ENCODE measurements at regions not wholly inside any gene's neighbourhood (a gene's known extent, or its start where the extent isn't known, plus 50 kb on each side); places are given as distances from the start of the nearest gene placed in this dataset.
"Not testable (repeated sequence)": the region's sequence is repeated elsewhere in the genome, so short reads cannot be mapped to it uniquely, and the experiment has no call there.

DNA sequence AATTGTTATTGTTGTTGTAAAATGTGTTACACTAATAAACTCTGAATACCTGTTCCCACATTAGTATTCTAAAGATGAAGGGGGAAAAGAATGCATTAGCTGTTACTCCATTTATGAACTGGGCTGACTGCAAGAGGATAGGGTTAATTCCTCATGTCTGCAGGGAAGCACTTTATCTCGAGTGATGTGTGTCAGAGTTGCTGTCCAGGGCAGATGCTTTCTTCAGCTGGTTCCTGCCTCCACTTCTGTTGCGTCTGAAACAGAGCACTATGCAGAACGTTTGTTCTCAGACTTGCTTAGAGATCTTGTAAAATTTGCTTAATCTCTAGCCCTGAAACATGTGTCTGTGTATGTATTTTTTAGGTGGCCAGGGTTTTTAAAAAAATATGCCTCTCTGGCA, 318.8 kb downstream of the SPRY2 start:
- DNase-seq: no peak

DNA sequence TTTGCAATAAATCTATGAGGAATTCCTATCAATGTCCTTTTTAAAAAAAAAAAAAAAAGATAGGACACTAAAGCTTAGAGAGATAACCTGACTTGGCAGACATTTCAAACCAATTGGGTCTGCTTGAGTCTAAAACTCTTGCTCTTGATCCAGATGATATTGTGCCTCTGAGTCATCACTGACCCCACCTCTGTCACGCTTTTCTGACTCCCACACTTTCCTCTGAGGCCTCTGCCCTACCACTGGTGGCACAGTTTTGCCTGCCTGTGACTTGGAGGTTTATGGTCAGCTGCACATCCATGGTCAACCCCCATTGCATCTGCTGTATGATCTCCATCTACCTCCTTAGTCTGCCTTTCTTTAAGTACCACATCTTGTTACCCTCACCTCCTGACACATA, 328.7 kb downstream of the SPRY2 start:
- no peak for DNase-seq

DNA sequence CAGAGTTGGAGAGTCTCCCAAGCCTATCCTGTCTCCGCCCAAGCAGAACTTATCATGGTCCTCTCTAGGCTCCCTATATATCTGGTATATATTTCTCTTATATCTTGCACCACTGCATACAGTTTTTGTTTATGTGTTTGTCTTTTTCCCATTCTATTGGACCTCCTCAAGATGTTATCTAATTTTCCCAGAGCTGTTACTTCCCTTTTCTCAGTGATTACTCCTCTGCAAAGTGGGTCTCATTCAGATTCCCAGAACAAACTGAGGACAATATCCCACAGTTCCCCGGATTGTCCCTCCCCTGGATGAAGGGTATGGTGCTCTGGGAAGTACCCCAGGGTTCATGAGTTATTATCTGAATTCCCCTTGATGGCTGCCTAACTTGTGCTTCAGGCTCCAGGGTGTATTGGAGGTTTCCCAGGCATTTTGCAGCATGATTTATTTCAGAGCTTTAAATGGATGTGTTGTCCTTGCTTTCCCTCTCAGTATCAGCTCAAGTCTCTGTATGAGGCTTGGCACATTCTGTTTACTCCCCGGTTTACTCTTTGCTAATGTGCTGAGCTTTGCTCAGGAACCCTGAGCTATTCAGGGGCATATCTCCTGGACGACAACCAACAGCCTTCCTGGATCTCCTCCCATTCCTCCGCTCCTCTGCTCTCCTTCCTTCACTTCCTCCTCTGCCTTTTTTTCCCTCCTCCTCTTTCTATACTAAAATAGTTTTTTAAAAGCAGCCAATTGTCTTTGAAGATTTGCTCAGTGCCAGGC, 329.3 kb downstream of the SPRY2 start:
- DNase-seq: no peak

DNA sequence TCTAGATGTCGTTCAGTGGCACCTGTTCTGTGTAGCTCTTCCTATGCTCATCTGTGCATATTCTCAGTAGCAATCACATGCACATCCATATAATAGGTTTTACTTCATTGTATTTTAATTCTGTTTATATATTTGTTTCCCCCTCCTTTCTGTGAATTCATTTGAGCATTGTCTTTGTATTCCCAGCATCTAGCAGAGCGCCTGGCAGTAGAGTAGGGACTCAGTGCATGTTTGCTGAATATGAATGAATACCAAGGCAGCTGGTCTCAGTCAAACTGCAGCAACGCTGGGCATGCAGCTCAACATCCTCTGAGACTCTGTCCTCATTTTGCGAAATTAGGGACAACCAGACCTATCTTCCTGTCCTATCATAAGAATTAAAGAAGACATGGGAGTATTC, 330.1 kb downstream of the SPRY2 start:
- DNase-seq: no peak

DNA sequence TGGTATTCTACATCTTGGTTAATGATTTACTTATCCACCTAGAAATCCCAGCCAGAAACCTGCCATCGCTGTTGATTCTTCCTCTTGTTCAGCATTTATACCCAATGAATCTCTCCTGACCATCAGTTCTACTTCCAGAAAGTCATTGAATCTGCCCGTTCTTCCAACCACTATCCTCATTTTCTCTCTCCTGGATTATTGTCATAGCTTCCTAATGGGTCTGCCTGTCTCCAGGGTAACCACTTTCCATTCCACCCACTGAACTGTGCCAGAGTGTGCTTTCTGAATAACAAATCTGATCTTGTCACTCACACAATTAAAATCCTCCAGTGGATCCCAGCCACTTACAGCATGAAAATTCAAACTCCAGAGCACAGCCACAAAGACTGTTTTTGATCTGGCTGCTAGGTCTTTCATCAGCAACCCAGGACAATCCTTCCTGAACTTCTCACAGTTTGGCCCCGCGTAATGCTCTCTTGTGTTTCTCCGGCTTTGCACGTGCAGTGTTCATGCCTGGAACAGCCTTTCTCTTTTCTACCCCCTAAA, 330.6 kb downstream of the SPRY2 start:
- no peak for DNase-seq

DNA sequence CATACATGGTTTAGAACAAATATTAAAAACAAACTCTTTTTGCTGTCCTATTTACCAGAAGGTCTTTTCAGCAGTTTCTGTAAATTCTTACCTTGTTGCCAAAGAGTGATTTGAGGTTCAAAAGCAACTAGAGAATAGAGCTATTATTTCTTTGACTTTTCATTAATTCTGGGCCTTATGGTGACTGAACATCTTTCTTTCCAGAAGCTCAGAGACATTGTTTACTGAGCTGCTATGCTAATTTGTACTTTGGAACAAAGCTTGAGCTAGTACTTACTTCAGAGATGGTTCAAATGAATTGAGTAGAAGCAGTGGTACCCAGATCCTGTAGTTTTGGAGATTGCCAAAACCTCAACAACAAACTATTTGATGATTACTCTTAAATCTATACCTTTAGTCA, 331.2 kb downstream of the SPRY2 start:
- DNase-seq: no peak

DNA sequence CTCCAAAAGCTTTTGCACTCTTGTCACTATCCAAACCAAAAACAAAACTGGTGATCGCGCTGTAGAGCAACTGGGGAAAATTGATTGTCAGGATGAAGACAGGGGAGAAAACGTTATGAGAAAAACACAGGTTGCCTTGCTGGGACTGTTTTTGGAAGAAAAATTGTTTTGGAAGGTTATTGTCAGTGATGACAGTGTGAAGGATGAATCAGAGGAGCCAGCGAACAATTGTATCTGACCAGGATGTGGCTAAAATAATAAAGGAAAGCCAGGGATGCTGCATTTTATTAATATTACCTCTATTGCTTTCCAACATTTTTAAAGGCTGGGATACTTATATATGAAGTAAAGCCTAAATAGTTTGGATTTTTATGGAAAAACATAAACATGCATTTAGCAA, 334.0 kb downstream of the SPRY2 start:
- DNase-seq: no peak

DNA sequence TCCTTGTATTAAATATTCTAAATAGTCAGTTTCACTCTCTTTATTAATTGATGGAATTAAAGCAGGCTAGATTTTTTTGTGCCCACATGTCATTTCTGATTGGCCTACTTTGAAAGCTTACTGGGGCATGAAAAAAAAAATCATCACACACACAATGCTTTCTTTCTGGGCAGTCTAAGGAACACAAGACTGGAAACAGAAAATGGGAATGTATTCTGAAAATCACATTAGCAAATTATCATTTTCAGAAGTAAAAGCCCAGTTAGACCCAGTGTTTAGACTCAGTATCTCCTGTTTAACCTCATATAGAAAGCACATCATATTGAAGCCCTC, 339.4 kb downstream of the SPRY2 start:
- DNase-seq: no peak

DNA sequence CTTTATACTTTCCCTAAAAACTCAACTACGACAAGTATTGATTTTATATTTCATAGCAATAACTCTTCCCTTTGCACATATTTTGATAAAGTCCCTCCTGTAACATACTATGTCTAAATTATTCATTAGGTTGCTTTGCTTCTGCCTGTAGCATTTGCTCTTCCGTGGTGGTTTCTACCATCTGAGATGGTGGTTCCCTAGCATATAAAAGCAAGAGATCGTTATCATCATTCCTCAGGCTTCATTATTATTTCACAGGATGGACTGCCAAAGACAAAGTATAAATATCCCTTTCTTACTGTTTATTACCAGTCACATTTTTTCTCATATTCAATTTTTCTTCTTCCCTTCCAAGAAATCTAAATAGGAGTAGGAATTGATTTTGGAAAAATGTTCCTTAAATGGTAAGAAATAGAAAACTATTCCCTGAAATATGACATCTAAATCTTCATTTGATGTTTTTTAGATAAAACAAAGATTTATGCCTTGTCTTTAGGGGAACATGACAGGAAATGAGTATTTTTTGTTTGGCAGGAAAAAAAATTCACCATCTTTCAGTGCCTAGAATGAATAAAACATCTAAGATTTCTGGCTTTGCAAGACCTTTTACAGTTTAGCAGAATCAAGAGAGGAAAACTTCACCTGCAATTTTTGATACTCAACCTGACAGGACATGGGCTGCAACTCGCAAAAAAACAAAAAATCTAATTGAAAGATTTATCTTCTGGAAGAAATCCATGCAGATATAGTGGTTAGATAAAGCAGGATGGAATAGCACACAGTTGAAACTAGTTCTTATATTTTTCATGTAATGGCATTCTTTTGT, 340.0 kb downstream of the SPRY2 start:
- no peak for DNase-seq

DNA sequence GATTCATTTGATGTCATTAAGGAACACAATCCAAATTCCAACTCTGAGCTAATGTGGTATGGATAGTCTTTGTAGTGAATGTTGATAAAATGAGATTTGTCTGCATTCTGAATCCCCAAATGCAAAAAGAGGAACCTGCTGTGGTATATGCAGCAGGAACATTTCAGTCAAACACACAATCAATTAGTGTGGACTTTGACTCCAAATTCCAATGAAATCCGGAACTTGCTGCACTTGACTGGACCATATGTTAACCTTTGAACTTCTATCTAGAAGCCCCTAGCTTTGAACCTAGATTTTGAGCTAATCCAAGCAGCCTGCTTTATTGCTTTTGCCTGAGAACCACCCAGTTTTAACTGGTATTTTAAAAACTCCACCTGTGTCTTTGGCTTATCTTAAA, 341.3 kb downstream of the SPRY2 start:
- DNase-seq: no peak

DNA sequence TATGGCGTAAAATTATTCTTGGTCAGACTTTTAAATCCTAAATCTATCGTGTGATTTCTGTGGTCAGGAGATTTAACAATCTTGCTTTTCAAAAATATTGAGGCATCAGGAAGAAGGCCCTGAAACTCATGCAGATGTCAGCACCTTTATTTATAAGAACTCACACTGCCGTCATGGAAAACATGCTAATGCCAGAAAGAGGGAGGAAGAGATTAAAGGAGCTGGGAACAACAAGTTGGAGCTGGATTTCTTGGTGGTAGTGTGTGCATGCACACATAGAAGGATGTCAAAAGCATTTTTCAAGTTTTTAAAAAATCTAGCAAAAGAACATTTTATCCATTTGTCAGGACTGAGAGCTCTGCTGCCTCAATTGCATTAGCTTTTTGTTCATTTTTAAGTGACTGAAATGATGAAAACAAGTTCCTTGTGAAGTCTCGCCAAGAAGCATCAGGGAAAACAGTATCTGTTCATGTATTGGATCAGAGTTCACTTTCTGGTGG, 342.5 kb downstream of the SPRY2 start:
- no peak for DNase-seq

DNA sequence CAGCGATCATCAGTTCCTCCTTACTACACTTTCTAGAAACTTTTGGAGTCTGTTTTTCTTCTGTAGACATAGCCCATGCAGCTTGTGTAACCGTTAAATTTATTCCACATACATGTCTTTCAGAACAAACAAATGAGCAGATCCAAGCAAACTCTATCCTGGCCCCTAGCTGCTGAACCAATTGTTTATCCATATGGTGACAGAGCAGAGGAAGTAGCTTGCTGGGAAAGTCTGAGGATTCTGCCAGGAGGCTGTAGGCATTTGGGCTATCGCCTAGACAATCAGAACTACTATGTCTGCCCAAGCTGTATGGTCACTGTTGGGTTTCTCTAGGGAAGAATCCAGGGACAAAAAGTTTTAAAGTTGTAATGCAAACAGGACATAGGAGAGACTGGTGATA, 343.7 kb downstream of the SPRY2 start:
- DNase-seq: no peak

DNA sequence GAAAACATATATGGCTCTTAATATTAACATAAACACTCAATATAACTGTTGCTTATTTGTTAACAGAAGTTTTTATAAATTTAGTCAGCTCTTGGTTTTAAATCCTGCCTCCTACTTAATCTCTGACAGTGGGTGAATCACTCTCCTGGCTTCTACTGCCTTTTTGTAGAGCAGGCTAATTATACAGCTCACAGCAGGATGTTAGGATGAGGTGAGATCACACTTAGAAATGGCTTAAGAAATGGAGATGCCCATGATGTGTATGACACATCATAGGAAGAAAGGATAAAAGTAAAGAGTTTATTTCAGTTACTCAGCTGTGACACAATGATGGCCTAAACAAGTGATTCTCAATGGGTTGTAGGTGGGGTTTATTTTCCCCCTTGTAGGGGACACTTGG, 345.6 kb downstream of the SPRY2 start:
- no peak for DNase-seq

DNA sequence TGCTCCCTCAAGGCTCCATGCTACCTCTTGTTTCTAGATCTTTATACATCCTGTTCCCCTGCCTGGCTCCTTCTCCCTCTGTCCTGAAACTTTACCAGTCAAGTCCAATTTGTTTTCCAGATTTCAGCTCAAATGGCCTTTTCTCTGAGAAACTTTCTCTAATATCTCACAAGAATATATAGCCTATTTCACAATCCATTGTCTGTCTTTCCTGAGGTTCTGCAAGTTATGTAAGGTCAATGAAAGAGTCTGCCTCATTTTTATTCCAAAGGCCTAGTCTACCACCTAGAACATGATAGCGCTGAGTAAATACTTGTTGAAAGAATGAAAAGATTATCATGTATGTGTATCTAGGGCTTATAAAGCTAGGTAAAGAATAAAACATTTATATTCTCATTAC, 348.8 kb downstream of the SPRY2 start:
- no peak for DNase-seq

DNA sequence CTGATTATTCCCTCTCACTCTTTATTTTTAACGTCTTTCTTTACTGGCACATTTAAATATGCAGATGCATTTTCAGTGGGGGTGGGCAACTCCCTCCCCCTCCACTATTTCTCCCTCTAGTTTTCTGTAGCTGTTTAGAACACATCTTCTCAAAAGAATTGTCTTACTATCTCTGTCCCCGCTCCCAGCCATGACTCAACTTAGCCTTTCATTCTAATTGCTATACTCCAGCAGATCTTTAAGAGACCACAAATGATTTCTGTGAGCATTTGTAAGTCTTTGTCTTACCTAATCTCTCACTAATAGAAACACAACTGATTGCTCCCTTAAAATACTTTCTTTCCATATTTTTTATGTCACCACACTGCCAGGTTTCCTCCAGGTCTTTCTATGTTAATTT, 350.9 kb downstream of the SPRY2 start:
- DNase-seq: no peak

DNA sequence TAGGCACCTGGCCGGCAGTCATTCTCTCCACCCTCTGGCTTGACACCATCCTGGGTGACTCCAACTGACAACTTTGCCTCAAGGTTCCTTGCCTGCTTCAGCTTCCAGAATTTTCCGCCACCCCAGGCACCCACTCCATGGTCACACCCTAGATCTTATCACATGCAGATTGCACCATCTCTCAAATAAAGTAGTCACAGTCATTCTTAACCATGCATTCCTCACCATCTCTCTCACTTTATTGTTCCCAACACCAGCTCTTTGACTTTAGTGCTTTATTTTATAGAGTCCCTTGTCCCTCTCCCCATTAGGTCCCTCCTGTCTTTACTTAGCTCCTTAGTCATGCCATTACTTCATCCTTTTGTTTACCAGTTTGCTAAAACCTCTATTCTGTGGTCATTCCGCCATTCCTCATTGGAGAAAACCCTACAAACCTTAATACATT, 351.7 kb downstream of the SPRY2 start:
- DNase-seq: no peak

DNA sequence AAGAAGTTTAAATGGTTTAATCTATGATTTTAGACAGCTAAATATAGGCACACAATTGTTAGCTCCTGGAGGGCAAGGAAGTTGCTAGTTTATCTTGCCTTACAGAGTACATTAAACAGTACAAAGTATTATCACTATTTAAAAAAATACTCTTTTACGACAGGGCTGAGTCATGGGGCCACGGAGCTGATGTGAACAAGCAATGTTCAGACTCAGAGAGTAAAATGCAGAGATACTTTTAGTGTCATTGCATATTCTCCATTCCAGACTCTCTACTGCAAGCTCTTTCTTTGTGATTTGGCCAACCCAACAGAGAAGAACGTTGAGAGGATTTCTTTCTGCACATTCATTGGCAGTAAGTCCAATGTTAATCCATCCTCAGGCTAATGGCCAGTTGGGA, 352.4 kb downstream of the SPRY2 start:
- no peak for DNase-seq

DNA sequence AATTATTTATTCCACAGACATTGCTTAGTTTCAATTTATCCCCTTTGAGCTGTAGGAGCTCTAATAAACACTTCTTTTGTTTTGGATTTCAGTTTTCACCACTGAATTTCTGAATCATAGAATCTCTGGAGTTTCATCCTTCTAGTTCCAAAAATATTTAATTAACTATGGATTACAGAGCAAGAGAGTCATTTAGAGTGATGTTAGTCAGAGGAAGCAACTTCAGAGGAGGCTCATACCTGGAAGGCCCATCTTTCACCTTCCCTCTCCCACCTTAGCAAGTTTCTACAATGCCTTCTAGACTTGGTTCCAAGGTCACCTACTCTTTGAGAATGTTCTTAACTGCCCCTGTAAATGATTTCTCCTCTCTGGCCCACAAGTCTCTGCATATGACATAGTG, 353.2 kb downstream of the SPRY2 start:
- no peak for DNase-seq

DNA sequence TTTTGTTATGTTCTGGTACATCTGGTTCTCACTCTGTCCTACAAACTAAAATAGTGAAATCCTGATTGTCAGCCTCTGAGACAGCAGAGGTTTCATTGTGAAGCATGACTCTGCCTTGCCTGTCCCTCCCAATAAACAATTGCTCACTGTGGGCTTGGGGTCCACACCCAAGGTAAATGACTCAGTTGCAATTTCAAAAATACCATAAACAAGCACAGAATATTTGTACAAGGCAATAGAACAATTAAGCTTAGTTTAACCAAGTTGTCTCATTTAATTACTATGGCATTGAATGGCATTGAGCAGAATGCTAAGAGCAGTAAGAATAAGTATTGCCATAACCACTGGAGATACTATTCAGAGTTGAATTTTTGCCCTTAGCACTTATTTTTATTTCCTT, 353.6 kb downstream of the SPRY2 start:
- DNase-seq: no peak

DNA sequence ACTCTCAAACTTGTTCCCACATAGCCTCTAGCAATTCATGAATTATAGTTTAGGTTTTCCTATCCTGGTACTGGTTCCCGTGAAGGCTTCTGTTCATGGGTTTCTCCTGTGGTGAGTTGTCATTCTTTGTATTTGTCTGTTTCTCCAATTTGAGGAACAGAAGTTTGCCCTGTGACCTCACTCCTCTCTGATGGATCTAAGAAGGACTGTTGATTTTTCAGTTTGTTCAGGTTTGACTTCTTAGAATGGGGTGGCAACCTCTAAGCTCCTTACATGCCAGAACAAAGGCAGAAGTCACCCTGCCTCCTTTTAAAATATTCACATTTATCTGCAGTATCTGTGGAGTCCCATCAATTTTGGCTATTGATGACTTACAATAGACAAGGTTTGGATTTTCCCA, 354.0 kb downstream of the SPRY2 start:
- DNase-seq: no peak

DNA sequence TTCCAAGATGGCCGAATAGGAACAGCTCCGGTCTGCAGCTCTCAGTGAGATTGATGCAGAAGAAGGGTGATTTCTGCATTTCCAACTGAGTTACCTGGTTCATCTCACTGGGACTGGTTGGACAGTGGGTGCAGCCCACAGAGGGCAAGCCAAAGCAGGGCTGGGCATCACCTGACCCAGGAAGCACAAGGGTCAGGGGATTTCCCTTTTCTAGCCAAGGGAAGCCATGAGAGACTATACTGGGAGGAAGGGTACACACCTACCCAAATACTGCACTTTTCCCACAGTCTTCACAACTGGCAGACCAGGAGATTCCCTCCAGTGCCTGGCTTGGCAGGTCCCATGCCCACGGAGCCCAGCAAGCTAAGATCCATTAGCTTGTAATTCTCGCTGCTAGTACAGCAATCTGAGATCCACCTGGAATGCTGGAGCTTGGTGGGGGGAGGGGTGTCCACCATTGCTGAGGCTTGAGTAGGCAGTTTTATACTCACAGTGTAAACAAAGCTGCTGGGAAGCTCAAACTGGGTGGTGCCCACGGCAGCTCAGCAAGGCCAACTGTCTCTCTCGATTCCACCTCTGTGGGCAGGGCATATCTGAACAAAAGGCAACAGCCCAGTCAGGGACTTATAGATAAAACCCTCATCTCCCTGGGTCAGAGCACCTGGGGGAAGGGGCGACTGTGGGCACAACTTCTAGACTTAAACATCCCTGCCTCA, 365.8 kb downstream of the SPRY2 start:
- not testable (repeated sequence) for DNase-seq

DNA sequence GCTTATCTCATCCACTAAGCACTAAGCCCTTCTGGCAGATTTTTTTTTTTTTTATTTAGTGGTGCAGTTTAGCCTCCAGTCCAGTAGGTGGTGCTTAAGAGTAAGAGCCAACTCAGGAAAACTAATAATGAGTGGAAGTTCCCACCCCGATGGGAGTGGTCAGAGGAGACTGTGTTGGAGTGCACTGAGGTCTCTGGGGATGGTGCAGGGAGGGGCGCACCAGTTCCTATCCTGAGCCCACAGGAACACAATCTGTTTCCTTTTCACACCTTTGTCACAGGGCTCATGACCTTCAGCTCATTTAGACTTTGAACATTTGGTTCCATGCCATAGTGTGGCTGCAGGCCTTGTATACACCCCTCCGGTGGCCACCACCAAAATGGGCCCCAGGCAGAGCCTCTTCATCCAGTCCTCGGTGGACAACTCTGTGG, 367.4 kb downstream of the SPRY2 start:
- peak; percentile 2 for DNase-seq

DNA sequence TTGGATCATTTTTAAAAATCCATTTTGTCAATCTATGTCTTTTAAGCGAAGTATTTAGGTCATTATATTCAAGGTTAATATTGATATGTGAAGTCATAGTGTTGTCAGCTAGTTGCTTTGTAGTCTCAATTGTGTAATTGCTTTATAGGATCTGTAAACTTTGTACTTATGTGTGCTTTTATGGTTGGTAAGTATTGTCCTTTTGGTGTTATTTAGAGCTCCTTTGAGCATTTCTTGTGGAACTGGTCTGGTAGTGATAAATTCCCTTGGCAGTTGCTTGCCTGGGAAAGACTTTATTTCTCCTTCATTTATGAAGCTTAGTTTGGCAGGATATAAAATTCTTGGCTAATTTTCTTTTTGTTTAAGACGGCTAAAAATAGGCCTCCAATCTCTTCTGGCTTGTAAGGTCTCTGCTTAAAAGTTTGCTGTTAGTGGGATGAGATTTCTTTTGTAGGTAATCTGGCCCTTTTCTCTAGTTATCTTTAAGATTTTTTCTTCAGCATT, 368.8 kb downstream of the SPRY2 start:
- no peak for DNase-seq
